Liver (tissue), 3 donors: ENCODE measurements at regions not wholly inside any gene's neighbourhood (a gene's known extent, or its start where the extent isn't known, plus 50 kb on each side); places are given as distances from the start of the nearest gene placed in this dataset.
"Not testable (repeated sequence)": the region's sequence is repeated elsewhere in the genome, so short reads cannot be mapped to it uniquely, and the experiment has no call there.

Experiments used
- ATF3 ChIP-seq: IDR thresholded peaks from 2 replicates; pipeline ENCODE4 v1.6.1; 2016; ENCODE audit warnings: antibody characterized with exemption
- EGR1 ChIP-seq, 2 donors: IDR thresholded peaks; 2 replicates each; pipeline ENCODE4 v1.6.1; 2016 to 2018; ENCODE audit warnings: antibody characterized with exemption in 2 of 2, low read depth in 2 of 2
- GABPA ChIP-seq, 2 donors: IDR thresholded peaks in 1 of 2; conservative IDR thresholded peaks in 1 of 2; 2 replicates each; pipeline ENCODE4 v1.6.1; 2016; ENCODE audit warnings: antibody characterized with exemption in 2 of 2, mild to moderate bottlenecking in 1 of 2, moderate library complexity in 1 of 2
- RAD21 ChIP-seq, 2 donors: IDR thresholded peaks; 2 replicates each; pipeline ENCODE4 v1.6.1; 2016; ENCODE audit warnings: antibody characterized with exemption in 2 of 2, mild to moderate bottlenecking in 2 of 2
- REST ChIP-seq: IDR thresholded peaks from 2 replicates; pipeline ENCODE4 v1.6.1; 2016; ENCODE audit warnings: antibody characterized with exemption, mild to moderate bottlenecking
- SP1 ChIP-seq: IDR thresholded peaks from 2 replicates; pipeline ENCODE4 v1.6.1; 2018; ENCODE audit warnings: antibody characterized with exemption, mild to moderate bottlenecking
- ZBTB33 ChIP-seq: IDR thresholded peaks from 2 replicates; pipeline ENCODE4 v1.6.1; 2016; ENCODE audit warnings: antibody characterized with exemption
- TF ChIP-seq, protein P1 (sequence below): fragments of 150-350 bp; IDR thresholded peaks from 2 replicates; pipeline ENCODE4 v1.5.1; 2017; ENCODE audit warnings: improper control_type of control experiment, low read depth, low read length; ENCODE audit not compliant: missing input control
- TF ChIP-seq, protein P2 (sequence below): IDR thresholded peaks from 2 replicates; pipeline ENCODE4 v1.6.1; 2016; ENCODE audit warnings: antibody characterized with exemption
- donor health status: healthy.
- donor health status: healthy.

DNA sequence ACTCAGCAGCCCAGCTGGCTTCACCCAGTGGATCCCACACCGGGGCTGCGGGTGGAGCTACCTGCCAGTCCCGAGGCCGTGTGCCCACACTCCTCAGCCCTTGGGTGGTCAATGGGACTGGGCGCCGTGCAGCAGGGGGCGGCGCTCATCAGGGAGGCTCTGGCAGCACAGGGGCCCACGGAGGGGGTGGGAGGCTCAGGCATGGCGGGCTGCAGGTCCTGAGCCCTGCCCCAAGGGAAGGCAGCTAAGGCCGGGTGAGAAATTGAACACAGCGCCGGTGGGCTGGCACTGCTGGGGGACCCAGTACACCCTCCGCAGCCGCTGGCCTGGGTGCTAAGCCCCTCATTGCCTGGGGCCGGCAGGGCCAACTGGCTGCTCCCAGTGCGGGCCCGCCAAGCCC is 1017.1 kb upstream of the FLRT2 start:
- not testable (repeated sequence) for TF ChIP-seq RAD21 (IDR thresholded peaks at IDR 0.05); SP1; GABPA (IDR thresholded peaks at IDR 0.05 in 1 of 2, conservative IDR thresholded peaks at IDR 0.05 in 1 of 2); ZBTB33; EGR1 (IDR thresholded peaks at IDR 0.05; ENCODE audit: low read depth in 2 of 2); ATF3; REST
- TF ChIP-seq, protein P1, sequence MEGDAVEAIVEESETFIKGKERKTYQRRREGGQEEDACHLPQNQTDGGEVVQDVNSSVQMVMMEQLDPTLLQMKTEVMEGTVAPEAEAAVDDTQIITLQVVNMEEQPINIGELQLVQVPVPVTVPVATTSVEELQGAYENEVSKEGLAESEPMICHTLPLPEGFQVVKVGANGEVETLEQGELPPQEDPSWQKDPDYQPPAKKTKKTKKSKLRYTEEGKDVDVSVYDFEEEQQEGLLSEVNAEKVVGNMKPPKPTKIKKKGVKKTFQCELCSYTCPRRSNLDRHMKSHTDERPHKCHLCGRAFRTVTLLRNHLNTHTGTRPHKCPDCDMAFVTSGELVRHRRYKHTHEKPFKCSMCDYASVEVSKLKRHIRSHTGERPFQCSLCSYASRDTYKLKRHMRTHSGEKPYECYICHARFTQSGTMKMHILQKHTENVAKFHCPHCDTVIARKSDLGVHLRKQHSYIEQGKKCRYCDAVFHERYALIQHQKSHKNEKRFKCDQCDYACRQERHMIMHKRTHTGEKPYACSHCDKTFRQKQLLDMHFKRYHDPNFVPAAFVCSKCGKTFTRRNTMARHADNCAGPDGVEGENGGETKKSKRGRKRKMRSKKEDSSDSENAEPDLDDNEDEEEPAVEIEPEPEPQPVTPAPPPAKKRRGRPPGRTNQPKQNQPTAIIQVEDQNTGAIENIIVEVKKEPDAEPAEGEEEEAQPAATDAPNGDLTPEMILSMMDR = not testable (repeated sequence)
- TF ChIP-seq, protein P2, sequence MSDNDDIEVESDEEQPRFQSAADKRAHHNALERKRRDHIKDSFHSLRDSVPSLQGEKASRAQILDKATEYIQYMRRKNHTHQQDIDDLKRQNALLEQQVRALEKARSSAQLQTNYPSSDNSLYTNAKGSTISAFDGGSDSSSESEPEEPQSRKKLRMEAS = not testable (repeated sequence)
